Fibroblast of villous mesenchyme (primary cell): ENCODE measurements at regions not wholly inside any gene's neighbourhood (a gene's known extent, or its start where the extent isn't known, plus 50 kb on each side); places are given as distances from the start of the nearest gene placed in this dataset.
A peak's percentile ranks its signal among the peaks of the same experiment; 100 is the strongest.

Experiments
- DNase-seq: peaks from one replicate; pipeline ENCODE4 v3.0.0-alpha.2; 2010; ENCODE audit warnings: low read depth
- H3K4me3 ChIP-seq: 2 replicates; pipeline ENCODE4 v1.5.1; 2011; ENCODE audit warnings: low read depth, mild to moderate bottlenecking, low read length
- TF ChIP-seq, protein P1 (sequence below): IDR thresholded peaks from 2 replicates; pipeline ENCODE4 v1.5.1; 2012; ENCODE audit warnings: low read depth, mild to moderate bottlenecking, low read length; ENCODE audit not compliant: insufficient read depth

DNA sequence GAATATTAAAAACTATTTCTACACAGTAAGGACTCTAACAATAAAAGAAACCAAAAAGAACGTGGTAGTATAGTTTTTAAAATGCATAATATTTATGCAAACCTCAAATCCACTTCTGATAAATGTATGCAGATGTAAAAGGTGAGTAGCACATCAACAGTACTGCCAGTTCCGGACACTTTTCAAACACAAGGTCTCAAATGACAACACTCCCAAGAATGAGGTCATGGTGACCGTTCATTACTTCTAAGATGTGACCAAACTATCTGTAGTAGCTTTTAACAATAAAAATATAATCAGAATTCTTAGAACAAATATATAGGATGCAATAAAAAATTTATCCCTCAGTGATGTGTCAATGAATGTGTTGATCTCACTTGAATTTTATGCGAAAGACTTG lies 238.7 kb upstream of the NREP start:
- TF ChIP-seq, protein P1, sequence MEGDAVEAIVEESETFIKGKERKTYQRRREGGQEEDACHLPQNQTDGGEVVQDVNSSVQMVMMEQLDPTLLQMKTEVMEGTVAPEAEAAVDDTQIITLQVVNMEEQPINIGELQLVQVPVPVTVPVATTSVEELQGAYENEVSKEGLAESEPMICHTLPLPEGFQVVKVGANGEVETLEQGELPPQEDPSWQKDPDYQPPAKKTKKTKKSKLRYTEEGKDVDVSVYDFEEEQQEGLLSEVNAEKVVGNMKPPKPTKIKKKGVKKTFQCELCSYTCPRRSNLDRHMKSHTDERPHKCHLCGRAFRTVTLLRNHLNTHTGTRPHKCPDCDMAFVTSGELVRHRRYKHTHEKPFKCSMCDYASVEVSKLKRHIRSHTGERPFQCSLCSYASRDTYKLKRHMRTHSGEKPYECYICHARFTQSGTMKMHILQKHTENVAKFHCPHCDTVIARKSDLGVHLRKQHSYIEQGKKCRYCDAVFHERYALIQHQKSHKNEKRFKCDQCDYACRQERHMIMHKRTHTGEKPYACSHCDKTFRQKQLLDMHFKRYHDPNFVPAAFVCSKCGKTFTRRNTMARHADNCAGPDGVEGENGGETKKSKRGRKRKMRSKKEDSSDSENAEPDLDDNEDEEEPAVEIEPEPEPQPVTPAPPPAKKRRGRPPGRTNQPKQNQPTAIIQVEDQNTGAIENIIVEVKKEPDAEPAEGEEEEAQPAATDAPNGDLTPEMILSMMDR: no peak
- H3K4me3 ChIP-seq: no peak overlapping the region
- DNase-seq: no peak

DNA sequence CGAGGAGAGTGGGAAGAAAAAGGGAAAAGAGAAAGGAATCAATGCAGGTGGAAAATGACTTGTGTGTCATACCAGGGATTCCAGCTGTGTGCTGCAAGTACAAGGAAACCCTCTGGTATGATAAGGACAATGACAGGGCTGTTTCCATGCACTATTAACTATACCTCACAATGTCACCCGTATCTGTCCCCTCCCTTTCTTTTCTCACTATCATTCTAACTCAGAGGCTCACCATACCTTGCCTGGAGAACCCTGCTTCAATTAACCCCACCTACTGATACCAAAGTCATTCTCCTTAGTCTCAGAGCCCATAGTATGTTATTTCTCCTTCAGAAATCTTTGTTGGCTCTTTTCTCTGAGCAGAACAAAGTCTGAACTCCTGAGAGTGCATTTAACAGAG lies 236.2 kb upstream of the NREP start:
- TF ChIP-seq, protein P1: no peak
- DNase-seq: no peak
- no peak overlapping the region for H3K4me3 ChIP-seq

DNA sequence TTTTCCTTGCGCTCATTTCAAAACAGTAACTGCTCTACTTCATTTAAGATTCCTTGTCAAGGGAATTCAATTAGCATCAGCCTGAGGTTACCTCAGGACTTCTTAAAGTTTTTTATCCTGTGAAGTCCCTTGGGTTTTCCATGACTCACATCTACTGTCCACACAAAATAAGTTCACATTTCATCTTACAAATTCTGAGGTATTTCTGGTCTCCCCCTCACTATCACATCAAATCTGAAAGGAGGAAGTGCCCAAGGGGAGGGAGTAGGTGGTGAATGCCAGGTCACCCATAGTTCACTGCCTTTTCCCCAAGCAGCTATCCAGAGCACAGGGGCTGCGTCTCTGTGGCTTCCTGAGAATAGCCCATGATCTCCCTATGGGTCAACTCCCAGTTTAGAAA lies 227.1 kb upstream of the NREP start:
- no peak overlapping the region for H3K4me3 ChIP-seq
- peak; percentile 87 for DNase-seq
- TF ChIP-seq, protein P1: no peak

DNA sequence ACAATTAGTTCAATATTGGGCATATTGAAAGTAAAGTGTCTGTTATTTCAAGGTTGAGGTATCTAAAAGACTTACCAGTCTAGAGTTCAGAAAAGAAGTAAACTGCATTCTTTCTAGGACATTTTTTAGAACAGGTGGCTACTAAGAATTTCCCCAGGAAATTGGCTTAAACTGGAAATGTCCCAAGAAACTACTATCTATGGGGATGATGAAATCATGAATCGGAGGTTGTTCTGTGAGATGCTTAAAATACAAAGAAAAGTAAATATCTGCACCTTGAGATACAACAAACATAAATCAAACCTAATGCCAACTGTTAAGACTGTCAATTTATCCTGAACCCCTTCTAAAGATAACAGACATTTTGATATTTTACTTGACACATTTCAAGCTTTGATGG lies 226.5 kb upstream of the NREP start:
- DNase-seq: no peak
- TF ChIP-seq, protein P1: no peak
- no peak overlapping the region for H3K4me3 ChIP-seq

DNA sequence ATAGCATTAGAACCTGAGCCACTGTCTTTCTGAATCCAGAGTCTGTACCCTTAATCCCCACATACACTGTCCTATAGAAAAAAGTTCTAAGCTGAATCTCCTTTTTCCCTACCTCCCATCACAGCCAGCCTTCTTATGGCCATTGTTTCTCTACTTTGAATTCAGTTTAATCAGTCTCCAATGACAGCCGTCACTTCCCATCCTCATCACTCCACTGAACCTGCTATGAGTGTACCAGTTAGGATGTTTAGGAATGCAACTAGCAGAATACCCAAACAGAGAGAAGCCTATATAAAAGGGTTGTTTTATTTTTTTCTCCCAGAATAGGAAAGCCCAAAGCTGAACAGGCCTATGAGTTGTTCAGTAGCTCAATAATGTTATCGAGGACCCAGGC lies 220.4 kb upstream of the NREP start:
- no peak overlapping the region for H3K4me3 ChIP-seq
- DNase-seq: no peak
- TF ChIP-seq, protein P1: no peak

DNA sequence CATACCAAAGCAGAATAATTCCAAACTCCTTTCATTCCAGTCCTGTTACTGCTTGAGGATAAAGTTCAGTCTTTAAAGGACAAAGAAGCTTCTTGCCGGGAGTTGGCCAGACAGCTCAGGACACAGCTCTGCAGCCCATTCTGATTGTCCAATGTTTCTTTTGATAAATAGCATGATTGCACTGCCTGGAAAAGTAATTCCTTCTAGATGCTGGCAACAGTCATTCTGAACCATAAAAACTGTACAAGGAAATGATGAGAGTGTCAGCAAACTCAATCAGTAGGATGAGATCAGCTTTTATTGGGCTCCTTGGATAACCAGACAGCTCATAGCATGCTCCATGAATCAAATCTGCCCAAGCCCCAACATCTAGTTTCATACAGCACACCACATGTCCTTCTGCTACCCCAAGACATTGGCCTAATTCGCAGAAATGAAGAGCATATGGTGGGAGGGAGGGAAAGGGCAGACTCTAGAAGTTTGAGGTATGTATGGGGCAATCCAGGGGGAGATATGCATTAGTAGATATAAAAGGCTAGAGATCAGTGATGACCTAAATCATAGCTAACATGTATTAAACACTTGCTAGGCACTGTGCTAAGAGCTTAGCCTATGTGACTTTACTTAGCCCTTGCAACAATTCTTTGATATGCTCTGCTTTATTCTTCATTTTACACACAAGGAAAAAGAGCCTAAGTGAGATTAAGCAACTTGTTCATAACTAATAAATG lies 219.9 kb upstream of the NREP start:
- H3K4me3 ChIP-seq: no peak overlapping the region
- DNase-seq: no peak
- TF ChIP-seq, protein P1: no peak

DNA sequence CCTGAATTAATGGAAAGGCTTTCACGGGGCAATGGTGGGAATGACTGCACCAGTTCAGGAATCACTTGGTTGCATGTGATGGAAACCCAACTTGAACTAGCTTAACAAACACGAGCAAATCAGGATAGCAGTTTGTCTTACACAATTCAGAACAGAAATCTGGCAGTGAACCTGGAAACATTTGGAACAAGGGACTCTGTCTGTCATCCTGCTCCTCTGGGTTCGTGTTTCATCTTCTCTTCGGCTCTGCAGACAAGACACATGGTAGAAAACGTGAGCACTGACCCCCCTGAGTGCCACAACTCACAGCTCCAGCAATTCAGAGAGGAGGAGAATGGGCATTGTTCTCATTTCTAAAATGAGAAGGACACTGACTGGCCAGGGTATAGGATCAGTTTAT lies 218.1 kb upstream of the NREP start:
- DNase-seq: no peak
- H3K4me3 ChIP-seq: no peak overlapping the region
- TF ChIP-seq, protein P1: no peak
